ENCODE measurements at regions not wholly inside any gene's neighbourhood (a gene's known extent, or its start where the extent isn't known, plus 50 kb on each side); places are given as distances from the start of the nearest gene placed in this dataset.

- Histone ChIP-seq H4K5ac (ENCODE audit: low read depth, low read length) (no peak overlapping the region), H2AFZ (replicated peaks; ENCODE audit: low read length, poor library complexity) (no peak overlapping the region), H3K4me1 (ENCODE audit: control insufficient read depth, insufficient read depth, low read length) (peaks cover 7% of the 10 kb centered on the region; the same call in 1 of the 2 replicates), H2AK9ac (replicated peaks; ENCODE audit: low read depth, low read length, poor library complexity) (no peak overlapping the region), H3K9ac (ENCODE audit: low read depth, low read length) (no peak overlapping the region), H3K9me1 (ENCODE audit: insufficient read depth, low read length) (0 out of 2 replicates have a peak, but pooled peaks cover 3% of the 10 kb centered on the region), H3K4me3 (ENCODE audit: insufficient read depth, low read depth, low read length) (no peak overlapping the region), H2BK20ac (ENCODE audit: low read depth, low read length) (no peak overlapping the region), H2BK15ac (ENCODE audit: low read depth, low read length) (no peak overlapping the region), H3K4me2 (ENCODE audit: low read depth, low read length) (no peak overlapping the region), H4K20me1 (ENCODE audit: insufficient read depth, low read length) (no peaks in the 10 kb centered on the region), H4K91ac (ENCODE audit: insufficient read depth, low read depth, low read length) (no peak overlapping the region), H3K23ac (ENCODE audit: low read depth, low read length) (no peak overlapping the region), H4K8ac (ENCODE audit: low read depth in 2 of 2, low read length in 2 of 2) (0 out of 4 replicates have a peak overlapping the region, but pooled peaks of 1 of the 2 experiments have one; percentile 39), H2AK5ac (ENCODE audit: low read depth, low read length) (peak overlapping the region; percentile 33; the same call in 1 of the 2 replicates), H3K14ac (replicated peaks; ENCODE audit: low read depth, low read length) (no peak overlapping the region; the same call in 1 of the 2 replicates), H3K18ac (ENCODE audit: low read depth, low read length) (no peak overlapping the region), H3K79me1 (ENCODE audit: low read depth in 1 of 2, low read length in 2 of 2) (no peaks in the 10 kb centered on the region), H3K9me3 (ENCODE audit: control insufficient read depth, insufficient read depth, low read length) (no peaks in the 10 kb centered on the region), H3K56ac (ENCODE audit: extremely low read depth, insufficient read depth, low read length) (no peak overlapping the region), H3K27ac (ENCODE audit: insufficient read depth, low read length) (no peak overlapping the region), H3K4ac (ENCODE audit: low read depth, low read length) (peak overlapping the region; percentile 2), H2BK120ac (ENCODE audit: low read depth, low read length) (peak overlapping the region; percentile 14; the same call in 1 of the 2 replicates), H2BK5ac (ENCODE audit: low read depth, low read length, poor library complexity, severe bottlenecking) (peak overlapping the region; percentile 54), H3K27me3 (ENCODE audit: control insufficient read depth, insufficient read depth, low read length) (no peaks in the 10 kb centered on the region), H3K36me3 (ENCODE audit: control insufficient read depth, insufficient read depth, low read length) (no peaks in the 10 kb centered on the region)
- WGBS, 2 experiments (ENCODE audit: extremely low coverage in 2 of 2, insufficient read length in 1 of 2): no CpG with 5 or more reads among the region's 3 CpGs
- DNase-seq (peak; percentile 50), ATAC-seq (ENCODE audit: low read depth) (peak; percentile 57)
- no peak for TF ChIP-seq MXI1 (IDR thresholded peaks at IDR 0.05; ENCODE audit: borderline replicate concordance, low read depth, low read length)
- no peak for TF ChIP-seq RAD21 (IDR thresholded peaks at IDR 0.05; ENCODE audit: low read length)
- no peak for TF ChIP-seq BHLHE40 (IDR thresholded peaks at IDR 0.05; ENCODE audit: low read depth, low read length)
- TF ChIP-seq NFE2L2 (IDR thresholded peaks at IDR 0.05; ENCODE audit: low read depth, low read length): no peak
- TF ChIP-seq RCOR1 (IDR thresholded peaks at IDR 0.05; ENCODE audit: insufficient replicate concordance, low read length): no peak
- no peak for TF ChIP-seq CHD1 (IDR thresholded peaks at IDR 0.05; ENCODE audit: low read depth, low read length)
- no peak for TF ChIP-seq USF2 (IDR thresholded peaks at IDR 0.05; ENCODE audit: low read depth, low read length)
- no peak for TF ChIP-seq FOS (IDR thresholded peaks at IDR 0.05; ENCODE audit: low read depth, low read length)
- no peak for TF ChIP-seq POLR2A (IDR thresholded peaks at IDR 0.05; ENCODE audit: low read depth, low read length)
- TF ChIP-seq SMC3 (IDR thresholded peaks at IDR 0.05; ENCODE audit: low read depth, low read length): no peak
- no peak for TF ChIP-seq MAFK (IDR thresholded peaks at IDR 0.05; ENCODE audit: low read depth, low read length)
- TF ChIP-seq ELK1 (IDR thresholded peaks at IDR 0.05; ENCODE audit: borderline replicate concordance, low read depth, low read length): no peak
- TF ChIP-seq CTCF (conservative IDR thresholded peaks at IDR 0.05; ENCODE audit: low read depth, low read length): no peak
- intact Hi-C loops (cut with micrococcal nuclease): no loop called here
- BruUV-seq (replicated peaks): no TSS peak
- in situ Hi-C loops (cut with MboI; ENCODE audit: low sequenced_read_pairs): no loop called here
- ChIA-PET POLR2A (ENCODE audit: unreplicated experiment) (interaction anchor here (0.5 kb wide), 1 partner anchor 196 kb away, joined by 6 read pairs; no protein-coding TSS in a partner anchor), CTCF (no interaction called here)
- dilution Hi-C loops (cut with HindIII; ENCODE audit: low sequenced_read_pairs, unreplicated experiment): no loop called here
These were observed 68.7 kb upstream of the FRY start for GRCh38 chr13:31962731-31963370.
